Middle frontal gyrus (tissue), 1 donor: ENCODE measurements at regions not wholly inside any gene's neighbourhood (a gene's known extent, or its start where the extent isn't known, plus 50 kb on each side); places are given as distances from the start of the nearest gene placed in this dataset.

ENCODE experiments used
- DNase-seq: peaks from one replicate; pipeline ENCODE4 v3.0.0-alpha.2; 2015; ENCODE audit warnings: low spot score; ENCODE audit errors: extremely low spot score

- DNase-seq = no peak
These were observed 203.8 kb upstream of the SYT4 start for GRCh38 chr18:43481069-43481468.

- DNase-seq = no peak
These were observed 204.8 kb upstream of the SYT4 start for GRCh38 chr18:43482136-43482535.

- DNase-seq = no peak
These were observed 205.3 kb upstream of the SYT4 start for GRCh38 chr18:43482600-43482999.

- no peak for DNase-seq
These were observed 207.4 kb upstream of the SYT4 start for GRCh38 chr18:43484710-43485109.

GRCh38 chr18:43485545-43485963 lies 208.3 kb upstream of the SYT4 start:
- DNase-seq = no peak

GRCh38 chr18:43486462-43486861 lies 209.2 kb upstream of the SYT4 start:
- no peak for DNase-seq

- DNase-seq = peak; percentile 18
These were observed 223.8 kb upstream of the SYT4 start for GRCh38 chr18:43501099-43501498.

- no peak for DNase-seq
These were observed 229.6 kb upstream of the SYT4 start for GRCh38 chr18:43506935-43507334.

GRCh38 chr18:43507842-43508481 lies 230.7 kb upstream of the SYT4 start:
- no peak for DNase-seq

GRCh38 chr18:43514747-43515146 lies 237.5 kb upstream of the SYT4 start:
- DNase-seq = no peak

GRCh38 chr18:43515481-43515880 lies 238.2 kb upstream of the SYT4 start:
- DNase-seq = no peak

- no peak for DNase-seq
These were observed 247.0 kb upstream of the SYT4 start for GRCh38 chr18:43524260-43524659.

GRCh38 chr18:43525169-43525568 lies 247.9 kb upstream of the SYT4 start:
- DNase-seq = no peak

- no peak for DNase-seq
These were observed 249.3 kb upstream of the SYT4 start for GRCh38 chr18:43526426-43527145.

GRCh38 chr18:43531438-43531837 lies 254.1 kb upstream of the SYT4 start:
- DNase-seq = no peak

- DNase-seq = no peak
These were observed 256.1 kb upstream of the SYT4 start for GRCh38 chr18:43533371-43533770.

GRCh38 chr18:43534511-43534910 lies 257.2 kb upstream of the SYT4 start:
- DNase-seq = no peak

GRCh38 chr18:43539862-43540261 lies 262.6 kb upstream of the SYT4 start:
- no peak for DNase-seq

GRCh38 chr18:43542016-43542415 lies 264.7 kb upstream of the SYT4 start:
- DNase-seq = no peak

- no peak for DNase-seq
These were observed 265.9 kb upstream of the SYT4 start for GRCh38 chr18:43543236-43543635.

GRCh38 chr18:43547456-43547855 lies 270.2 kb upstream of the SYT4 start:
- no peak for DNase-seq

GRCh38 chr18:43559507-43559906 lies 282.2 kb upstream of the SYT4 start:
- DNase-seq = no peak

- DNase-seq = no peak
These were observed 286.5 kb upstream of the SYT4 start for GRCh38 chr18:43563780-43564179.
